HG02970 (cell line): ENCODE measurements at regions not wholly inside any gene's neighbourhood (a gene's known extent, or its start where the extent isn't known, plus 50 kb on each side); places are given as distances from the start of the nearest gene placed in this dataset.

Source experiments
- ATAC-seq: cut with Tn5 transposase; IDR thresholded peaks from one replicate; pipeline ENCODE4 v1.9.1; 2021; ENCODE audit warnings: mild to moderate bottlenecking, moderate library complexity, moderate number of reproducible peaks; ENCODE audit not compliant: unreplicated experiment, low FRiP score

DNA sequence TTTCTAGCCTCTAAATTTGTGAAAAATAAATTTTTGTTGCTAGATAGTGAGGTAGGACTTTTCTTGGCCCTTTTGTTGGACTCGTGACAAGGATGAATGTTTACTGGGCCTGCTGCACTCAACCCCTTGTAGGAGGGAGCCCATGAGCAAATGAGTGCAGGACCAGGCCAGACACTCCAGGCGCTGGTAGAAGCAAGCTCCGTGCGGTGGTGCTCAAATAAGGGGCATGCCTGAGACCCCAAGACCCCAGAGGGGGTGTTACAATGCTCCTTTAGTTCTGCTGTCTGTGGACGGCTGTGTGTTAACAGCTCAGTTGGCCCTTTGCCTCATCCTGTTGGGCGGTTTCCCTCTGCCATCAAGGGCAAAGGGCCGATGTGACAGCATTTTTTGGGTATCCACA, 1195.3 kb upstream of the PHF14 start:
- ATAC-seq, result no peak

DNA sequence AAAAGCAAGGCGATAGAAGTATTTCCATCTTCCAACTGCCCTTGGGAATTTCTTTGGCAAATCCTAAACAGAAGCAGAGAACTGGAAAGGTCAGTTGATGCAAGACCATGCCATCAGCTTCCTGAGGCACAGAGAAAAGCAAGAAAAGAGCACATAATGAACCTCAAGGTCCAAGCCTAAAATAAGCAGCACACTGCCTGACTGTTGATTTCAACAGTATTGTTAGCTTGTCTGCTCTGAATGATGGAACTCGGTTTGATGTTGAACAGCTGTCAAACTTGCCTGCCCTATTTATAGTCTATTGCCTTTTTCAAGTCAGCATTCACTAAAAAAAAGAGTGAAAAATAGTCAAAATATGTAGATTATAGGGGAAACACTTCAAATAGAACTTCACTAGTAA, 1192.0 kb upstream of the PHF14 start:
- no peak for ATAC-seq

DNA sequence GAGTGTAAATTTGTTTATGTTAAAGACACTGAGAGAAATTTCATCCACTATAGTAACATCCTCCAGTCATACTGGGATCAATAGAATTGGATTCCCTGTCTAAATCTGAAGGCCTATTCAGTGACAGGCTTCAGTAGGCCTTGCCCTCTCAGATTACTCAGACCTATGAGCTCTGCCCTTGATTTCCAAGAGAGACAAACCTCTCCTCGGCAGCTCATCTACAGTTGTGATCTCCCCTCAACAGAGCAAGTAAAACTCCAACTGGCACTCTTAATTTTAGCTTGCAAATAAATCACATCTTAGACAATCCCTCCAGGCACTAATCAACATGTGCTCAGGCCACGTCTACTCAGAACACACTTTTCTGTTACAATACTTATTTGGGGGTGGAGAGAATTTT, 1191.4 kb upstream of the PHF14 start:
- no peak for ATAC-seq

DNA sequence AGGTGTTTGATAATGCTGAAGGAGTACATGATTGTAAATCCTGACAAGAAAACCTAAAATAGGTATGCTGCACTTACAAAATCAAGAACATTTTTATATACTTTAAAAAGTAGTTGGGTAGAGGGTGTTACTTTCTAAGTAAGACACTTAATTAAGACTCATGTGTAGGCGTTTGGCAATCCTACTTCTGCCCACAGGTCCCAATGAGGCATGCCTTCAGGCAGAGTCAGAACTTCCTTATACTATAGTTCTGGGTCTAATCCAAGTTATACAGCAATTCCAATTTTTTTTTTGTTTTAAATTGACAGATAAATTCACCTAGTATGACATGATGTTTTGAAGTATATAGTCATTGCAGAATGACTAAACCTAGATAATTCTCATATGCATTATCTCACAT, 1188.5 kb upstream of the PHF14 start:
- ATAC-seq, result no peak

DNA sequence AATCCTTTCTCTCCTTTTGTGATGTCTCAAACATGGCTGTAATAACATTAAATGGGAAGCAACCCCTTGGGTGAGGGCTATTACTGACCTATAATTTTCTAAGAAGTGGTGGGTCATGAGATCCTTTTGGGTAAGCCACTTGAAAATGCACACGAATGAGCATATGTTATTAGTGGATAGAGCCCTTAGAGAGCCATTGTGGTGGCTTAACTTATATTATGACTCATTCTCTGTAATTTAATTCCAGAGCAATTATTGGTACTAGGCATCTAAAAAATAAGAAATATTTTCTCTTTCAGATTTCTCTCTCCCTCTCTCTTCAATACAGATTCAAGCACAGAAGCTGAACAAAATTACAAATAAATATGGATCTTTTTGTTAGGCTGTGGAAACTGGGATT, 1177.4 kb upstream of the PHF14 start:
- ATAC-seq, result no peak

DNA sequence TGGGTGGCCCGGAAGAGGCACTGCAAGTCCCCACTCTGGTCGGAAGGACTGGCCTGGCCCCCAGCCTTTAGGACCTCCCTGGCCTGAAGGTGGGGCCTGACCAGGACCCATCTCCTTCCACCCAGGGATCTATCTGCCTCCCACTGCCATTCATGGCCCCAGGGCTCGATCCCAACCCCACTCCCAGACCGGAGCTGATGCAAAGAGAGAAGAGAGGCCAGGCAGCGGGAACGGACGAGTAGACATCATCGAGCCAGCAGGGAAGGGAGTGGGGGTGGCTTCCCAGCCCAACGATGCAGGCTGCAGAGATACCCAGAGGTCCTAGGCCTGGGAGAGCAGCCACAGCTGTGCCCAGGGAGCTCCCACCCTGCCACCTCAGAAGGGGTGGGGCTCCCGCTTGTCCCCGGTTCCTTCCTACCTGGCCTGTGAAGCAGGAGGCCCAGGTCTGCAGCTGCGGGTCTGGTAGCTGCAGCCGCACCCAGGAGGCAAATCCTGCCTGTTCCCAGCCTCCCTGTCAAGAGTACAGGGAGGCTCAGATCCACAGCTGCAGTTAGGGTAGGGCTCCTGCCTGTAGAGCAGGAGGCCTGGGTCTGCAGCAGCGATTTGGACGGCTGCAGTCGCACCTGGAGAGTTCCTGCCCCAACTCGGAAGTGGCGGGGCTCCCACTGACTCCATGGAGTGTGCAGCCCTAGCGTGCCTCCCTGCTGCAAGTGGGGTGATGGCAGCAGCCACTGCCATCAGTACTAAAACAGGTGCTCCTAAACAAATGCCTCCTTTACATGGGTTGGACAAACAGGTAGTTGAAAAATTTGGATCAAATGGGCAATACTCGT, 1151.0 kb upstream of the PHF14 start:
- ATAC-seq, result no peak

DNA sequence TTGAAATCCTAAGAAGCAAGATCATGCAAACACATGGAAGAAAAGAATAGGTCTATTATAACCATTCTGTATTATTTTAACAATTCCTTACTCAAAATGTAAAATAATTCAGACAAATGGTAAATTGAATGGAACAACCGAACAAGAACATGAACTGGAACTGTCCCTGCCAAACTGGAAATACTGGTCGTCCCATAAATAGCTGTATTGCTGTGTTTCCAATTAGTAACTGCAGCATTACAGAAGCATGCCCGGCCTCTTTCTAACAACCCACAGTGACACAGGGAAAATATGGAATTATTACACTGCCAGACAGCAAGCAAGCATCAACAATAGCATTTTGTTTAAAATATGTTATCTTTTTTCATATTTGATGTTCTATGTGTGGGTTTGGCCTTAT, 1138.5 kb upstream of the PHF14 start:
- ATAC-seq, result no peak

DNA sequence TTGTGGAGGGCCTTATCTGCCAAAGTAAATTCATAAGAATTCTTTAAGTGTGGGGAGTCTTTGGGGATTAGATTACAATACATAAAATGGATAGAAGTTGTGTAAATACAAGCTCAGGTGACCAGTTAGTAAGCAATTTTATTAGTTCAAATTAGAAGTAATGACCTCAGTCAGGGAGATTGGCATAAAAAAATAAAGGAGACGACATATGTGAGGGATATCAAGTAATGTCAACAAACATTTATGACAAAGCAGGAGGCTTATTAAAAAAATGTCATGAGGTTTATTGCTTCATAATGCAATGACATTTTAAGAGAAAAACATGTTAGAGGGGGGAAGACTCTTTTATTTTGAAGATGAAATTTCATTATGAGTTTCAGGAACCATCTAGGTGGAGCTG, 1137.0 kb upstream of the PHF14 start:
- ATAC-seq, result no peak

DNA sequence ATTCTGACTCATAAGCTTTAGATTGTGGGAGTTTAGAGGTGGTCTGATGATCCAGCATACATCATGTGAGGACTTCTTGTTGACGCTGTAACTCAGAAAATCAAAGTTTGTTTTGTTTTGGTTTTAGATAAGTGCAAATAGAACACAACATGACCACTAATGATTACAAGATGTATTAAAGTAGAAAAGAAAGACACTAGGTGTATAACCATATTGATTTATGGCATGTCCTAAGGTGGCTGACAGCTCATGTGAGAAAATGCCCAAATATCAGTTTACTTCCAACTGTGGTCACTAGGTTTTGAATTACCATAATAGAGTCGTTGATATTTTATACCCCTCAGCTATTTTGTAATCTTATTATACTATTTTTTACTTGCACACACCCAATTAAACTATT, 1131.4 kb upstream of the PHF14 start:
- no peak for ATAC-seq

DNA sequence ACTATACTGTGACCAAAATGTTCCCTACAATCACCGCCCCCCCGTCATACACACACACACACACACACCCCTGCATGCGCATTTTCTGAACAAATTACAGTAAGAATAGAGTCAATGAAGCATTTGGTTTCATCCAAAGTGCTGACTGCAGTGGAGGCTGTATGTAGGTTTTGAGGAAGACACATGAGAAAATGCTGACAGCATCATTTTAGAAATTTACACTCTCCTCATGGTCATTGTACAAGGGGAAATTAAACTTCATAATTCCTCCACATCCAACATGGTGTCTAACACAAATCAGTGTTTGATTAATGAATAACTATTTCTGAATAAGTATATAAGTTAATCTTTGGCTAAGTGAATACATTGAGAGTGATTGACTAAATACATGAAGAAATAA, 1126.8 kb upstream of the PHF14 start:
- no peak for ATAC-seq

DNA sequence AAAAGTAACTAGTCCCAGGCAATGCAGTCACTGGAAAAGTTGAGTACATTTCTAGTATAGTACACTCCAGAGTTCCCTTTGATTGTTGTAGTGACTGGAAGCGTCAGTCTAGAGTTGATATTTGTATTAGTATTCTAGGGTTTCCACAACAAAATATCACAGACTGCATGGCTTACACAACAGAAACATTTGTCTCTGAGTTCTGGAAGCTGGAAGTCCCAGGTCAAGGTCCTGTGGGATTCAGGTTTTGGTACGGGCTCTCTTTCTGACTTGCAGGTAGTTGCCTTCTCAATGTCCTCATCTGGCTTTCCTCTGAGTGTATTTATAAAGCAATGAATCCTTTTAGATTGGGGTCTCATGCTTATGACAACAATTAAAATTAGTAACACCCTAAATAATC, 1119.1 kb upstream of the PHF14 start:
- ATAC-seq, result no peak

DNA sequence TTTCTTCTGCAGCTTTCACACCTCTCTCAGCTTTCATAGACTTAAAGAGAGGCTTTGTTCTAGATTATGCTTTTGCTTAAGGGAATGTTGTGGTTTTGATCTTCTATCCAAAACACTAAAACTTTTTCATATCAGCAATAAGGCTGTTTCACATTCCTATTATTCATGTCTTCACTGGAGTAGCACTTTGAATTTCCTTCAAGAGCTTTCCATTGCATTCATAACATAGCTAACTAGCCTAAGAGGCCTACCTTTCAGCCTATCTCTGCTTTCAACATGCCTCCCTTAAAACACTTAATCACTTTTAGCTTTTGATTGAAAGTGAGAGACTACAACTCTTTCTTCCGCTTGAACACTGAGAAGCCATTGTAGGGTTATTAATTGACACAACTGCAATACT, 1117.0 kb upstream of the PHF14 start:
- ATAC-seq, result no peak

DNA sequence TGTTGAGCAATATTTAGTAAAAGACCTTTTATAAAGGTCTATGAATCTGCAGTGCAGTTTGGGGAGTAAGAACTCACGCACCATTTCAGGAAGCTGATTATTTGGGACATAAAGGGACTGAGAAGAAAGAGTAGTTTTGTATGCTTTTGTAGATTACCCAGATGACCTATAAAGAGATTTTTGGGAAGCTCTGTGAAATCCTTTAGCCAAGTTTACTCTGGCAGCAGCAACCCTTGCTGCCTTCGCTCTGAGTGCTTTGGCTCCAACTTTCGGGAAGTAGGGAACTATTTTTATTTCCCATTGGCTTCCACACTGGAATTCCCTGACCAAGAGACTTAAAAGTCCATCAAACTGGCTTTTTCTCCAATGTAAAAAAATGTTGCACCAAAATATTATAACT, 1110.1 kb upstream of the PHF14 start:
- no peak for ATAC-seq

DNA sequence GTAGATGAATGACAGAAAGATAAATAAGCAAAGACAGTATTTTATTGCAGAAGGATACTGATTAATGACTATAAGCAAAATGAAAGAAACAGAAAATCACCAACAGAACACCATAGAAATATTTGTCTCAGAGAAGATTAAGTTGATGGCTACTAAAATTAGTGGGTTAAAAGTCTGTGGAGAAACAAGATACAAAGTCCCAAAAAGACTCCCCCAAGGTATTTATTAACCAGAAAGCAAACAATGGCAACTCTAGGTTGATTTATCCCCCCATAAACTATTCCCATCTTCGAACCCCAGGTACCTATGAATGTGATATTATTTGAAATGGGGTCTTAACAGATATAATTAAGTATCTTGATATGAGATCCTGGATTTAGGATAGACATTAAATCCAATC, 1104.5 kb upstream of the PHF14 start:
- no peak for ATAC-seq

DNA sequence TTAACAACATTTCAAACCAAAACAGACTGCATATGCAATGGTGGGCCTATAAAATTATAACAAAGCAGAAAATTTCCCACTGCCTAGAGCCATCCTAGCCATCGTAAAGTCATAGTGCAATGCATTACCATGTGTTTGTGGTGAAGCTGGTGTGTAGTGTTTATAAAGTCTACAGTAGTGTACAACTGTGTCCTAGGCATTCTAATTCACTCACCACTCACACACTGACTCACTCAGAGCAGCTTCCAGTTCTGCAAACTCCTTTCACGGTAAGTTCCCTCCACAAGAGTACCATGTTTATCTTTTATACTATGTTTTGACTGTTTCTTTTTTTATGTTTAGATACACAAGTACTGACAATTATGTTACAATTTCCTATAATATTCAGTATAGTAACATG, 1104.1 kb upstream of the PHF14 start:
- no peak for ATAC-seq

DNA sequence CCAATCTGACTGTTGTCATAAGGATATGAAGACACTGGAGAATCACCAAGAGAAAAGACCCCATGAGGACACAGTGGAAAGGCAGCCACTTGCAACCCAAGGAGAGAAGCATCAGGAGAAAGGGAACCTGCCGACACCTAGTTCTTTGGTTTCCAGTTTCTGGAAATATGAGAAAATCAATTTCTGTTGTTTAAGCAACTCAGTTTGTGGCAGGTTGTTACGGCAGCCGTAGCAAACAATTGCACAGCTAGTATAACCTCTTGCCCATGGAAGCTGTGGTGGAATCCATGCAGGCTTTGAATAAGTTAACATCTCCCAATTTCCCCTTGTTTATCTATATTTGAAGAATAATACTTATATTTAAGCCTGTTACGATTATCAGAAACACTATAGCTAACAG, 1103.0 kb upstream of the PHF14 start:
- no peak for ATAC-seq

DNA sequence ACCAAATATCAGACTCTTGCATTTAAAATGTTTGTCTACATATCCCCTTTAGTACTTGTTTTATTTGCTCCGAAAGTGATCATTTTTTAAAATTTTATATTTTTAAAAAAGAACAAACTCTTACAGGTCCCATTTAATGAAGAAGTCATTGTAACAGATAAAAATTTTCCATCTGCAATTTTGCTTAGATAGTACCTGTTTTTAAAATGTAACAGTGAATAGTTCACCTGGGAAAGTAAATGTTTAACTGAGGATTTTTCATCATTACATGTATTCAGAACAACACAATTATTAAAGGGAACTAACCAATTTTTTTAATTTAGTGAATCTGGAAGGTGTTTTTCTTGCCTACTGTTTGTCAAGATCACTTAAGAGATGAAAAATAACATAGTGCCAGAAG, 1099.5 kb upstream of the PHF14 start:
- ATAC-seq, result no peak

DNA sequence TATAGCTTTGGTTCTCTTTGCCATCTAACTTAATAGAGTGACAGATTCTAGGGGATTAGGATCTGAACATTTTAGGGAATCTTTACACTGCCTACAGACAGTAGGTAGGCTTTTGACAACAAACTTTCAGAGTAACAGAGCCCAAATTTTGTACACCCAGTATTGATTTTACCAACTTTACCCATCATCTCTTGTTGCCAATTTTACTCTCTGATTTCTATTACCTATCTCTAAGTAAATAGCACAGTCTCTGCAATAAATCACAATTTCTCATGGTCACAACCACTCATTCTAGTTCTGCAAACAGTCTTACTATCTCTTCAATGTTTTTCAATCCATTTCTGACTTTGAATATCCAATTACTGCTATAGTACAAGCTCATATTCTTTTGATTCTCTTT, 1097.6 kb upstream of the PHF14 start:
- ATAC-seq, result no peak

DNA sequence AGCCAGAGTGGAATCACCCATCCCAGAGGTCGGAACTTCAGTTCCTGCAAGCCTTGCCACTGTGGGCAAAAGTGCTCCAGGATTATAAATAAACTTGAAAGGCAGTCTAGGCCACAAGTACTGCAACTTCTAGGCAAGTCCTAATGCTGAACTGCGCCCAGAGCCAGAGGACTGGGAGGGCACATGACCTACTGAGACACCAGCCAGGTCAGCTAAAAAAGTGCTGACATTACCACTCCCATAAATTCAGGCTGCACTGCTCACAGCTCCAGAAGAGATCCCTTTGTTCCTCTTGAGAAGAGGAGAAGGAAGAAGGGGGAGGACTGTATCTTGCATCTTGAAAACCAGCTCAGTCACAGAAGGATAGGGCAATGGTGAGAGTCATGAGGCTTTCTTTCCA, 1084.1 kb upstream of the PHF14 start:
- ATAC-seq, result no peak

DNA sequence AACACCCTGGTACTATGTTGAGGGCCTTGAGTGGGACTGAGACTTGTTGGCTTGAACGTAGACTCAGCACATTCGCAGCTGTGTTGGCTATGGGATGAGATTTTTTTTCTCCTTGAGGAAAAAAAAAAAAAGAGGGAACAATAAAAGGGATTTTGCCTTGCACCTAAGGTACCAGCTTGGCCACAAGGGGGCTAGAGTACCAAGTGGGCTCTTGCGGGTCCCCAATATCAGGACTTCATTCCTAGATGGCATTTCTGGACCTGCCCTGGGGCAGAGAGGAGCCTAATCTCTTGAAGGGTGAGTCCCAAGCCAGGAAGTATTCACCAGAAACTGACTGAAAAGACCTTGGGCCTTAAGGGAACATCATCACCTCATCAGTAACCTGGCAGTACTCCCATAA, 1083.6 kb upstream of the PHF14 start:
- ATAC-seq, result no peak

DNA sequence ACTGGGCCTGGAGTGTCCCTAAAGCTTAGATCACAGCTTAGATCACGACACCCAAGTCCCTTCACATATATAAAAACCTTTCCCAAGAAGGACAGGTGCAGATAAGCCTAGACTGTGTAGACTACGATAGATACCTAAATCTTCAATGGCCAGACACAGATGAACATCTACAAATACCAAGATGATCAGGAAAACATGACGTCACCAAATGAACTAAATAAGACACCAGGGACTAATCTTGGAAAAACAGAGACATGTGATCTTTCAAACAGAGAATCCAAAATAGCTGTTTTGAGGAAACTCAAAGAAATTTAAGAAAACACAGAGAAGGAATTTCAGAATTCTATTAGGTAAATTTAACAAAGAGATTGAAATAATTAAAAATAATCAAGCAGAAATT, 1082.6 kb upstream of the PHF14 start:
- no peak for ATAC-seq

DNA sequence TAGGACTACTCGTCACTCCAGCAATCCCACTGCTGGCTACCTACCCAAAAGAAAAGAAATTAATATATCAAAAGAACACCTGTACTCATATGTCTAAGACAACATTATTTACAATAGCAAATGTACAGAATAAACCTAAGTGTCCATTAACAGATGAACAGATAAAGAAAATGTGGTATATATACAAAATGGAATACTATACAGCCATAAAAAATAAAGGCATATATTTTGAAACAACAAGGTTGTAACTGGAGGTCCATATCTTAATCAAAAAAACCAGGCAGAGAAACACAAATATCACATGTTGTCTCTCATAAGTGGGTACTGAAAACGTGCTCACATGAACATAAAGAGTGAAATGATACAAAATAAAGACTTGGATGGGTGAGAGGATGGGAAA, 1073.3 kb upstream of the PHF14 start:
- no peak for ATAC-seq

DNA sequence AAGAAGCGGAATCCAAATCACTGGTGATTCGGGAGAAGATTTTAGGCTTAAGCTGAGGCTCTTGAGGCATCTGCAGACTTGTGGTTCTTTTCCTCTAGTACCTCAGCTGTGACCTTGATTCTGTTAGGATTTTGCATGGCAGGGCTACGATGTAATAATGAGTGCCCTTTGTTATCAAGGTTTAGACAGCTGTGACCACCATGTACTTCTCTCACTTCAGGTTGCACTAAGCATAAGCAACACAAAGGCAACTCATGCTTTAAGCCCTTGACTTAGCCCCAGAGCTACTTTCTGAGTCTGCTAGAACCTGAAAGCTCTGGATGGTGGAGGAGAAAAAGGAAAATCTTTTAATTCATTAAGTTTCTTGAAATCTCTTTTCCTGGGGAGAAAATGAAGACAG, 1052.3 kb upstream of the PHF14 start:
- no peak for ATAC-seq
